Vagina (tissue), 2 donors: ENCODE measurements at regions not wholly inside any gene's neighbourhood (a gene's known extent, or its start where the extent isn't known, plus 50 kb on each side); places are given as distances from the start of the nearest gene placed in this dataset.

Source experiments
- DNase-seq, 2 donors: peaks; one replicate each; pipeline ENCODE4 v3.0.0-alpha.2; 2017; ENCODE audit errors: extremely low spot score in 2 of 2
- H3K27ac ChIP-seq: fragments of 200-600 bp; sonication (generic); one replicate; pipeline ENCODE4 v1.5.1; 2019
- H3K27me3 ChIP-seq: fragments of 200-600 bp; sonication (generic); one replicate; pipeline ENCODE4 v1.5.1; 2019
- H3K36me3 ChIP-seq, 2 donors: fragments of 200-600 bp; sonication (generic); one replicate each; pipeline ENCODE4 v1.5.1; 2017 to 2019
- H3K4me1 ChIP-seq: fragments of 200-600 bp; sonication (generic); one replicate; pipeline ENCODE4 v1.5.1; 2019
- H3K4me3 ChIP-seq, 2 donors: fragments of 200-600 bp; sonication (generic); 1 replicate in 1 of 2; 2 replicates in 1 of 2; pipeline ENCODE4 v1.5.1; 2016 to 2019
- H3K9me3 ChIP-seq: fragments of 200-600 bp; sonication (generic); one replicate; pipeline ENCODE4 v1.5.1; 2019
- POLR2A ChIP-seq, 2 donors: fragments of 450-650 bp; IDR thresholded peaks; one replicate each; pipeline ENCODE4 v1.6.1; 2017; ENCODE audit warnings: antibody characterized with exemption in 2 of 2, mild to moderate bottlenecking in 2 of 2, moderate library complexity in 2 of 2
- POLR2AphosphoS5 ChIP-seq, 2 donors: sonication (generic); formaldehyde crosslinking; IDR thresholded peaks; one replicate each; pipeline ENCODE4 v1.9.0; 2017; ENCODE audit warnings: antibody characterized with exemption in 2 of 2, mild to moderate bottlenecking in 2 of 2, low read depth in 1 of 2; ENCODE audit not compliant: insufficient read depth in 1 of 2
- intact Hi-C: fragments of 100-400 bp; cut with DNase I; formaldehyde crosslinking; loops from one replicate; pipeline ENCODE4 v1.15.1; 2023
- TF ChIP-seq, protein P1 (sequence below), 3 experiments: fragments of 450-650 bp in 2 of 3; fragments of 200-600 bp in 1 of 3; sonication (generic) in 1 of 3; IDR thresholded peaks; one replicate each; pipeline ENCODE4 v1.5.1; 2017 to 2019; ENCODE audit warnings: antibody characterized with exemption in 3 of 3, mild to moderate bottlenecking in 2 of 3, moderate library complexity in 2 of 3

DNA sequence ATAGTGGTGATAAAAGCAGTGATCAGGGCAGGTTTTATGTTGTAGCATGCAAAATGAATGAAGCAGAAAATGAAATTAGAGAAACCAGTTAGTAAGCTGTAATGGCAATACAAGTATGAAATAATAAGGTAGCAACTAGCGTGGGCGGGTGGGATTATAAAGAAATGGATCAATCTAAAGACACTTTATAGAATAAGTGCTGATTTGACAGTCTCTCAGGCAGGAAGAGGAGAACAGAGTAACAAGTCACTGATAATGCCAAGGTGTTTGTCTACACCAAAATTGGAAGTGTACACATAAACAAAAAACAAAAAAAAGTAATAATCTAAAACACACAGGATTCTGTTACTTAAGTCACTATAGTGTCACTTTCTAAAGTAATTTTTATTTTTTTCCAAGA lies 51.0 kb upstream of the PCBP1 start:
- Histone ChIP-seq H3K27ac (no peak overlapping the region), H3K4me3 (no peak overlapping the region), H3K9me3 (no peaks in the 10 kb centered on the region), H3K4me1 (peaks cover 18% of the 10 kb centered on the region), H3K36me3 (no peaks in the 10 kb centered on the region), H3K27me3 (no peaks in the 10 kb centered on the region)
- TF ChIP-seq POLR2A (IDR thresholded peaks at IDR 0.05) = no peak
- no peak for TF ChIP-seq POLR2AphosphoS5 (IDR thresholded peaks at IDR 0.05; ENCODE audit: insufficient read depth in 1 of 2, low read depth in 1 of 2)
- TF ChIP-seq, protein P1, sequence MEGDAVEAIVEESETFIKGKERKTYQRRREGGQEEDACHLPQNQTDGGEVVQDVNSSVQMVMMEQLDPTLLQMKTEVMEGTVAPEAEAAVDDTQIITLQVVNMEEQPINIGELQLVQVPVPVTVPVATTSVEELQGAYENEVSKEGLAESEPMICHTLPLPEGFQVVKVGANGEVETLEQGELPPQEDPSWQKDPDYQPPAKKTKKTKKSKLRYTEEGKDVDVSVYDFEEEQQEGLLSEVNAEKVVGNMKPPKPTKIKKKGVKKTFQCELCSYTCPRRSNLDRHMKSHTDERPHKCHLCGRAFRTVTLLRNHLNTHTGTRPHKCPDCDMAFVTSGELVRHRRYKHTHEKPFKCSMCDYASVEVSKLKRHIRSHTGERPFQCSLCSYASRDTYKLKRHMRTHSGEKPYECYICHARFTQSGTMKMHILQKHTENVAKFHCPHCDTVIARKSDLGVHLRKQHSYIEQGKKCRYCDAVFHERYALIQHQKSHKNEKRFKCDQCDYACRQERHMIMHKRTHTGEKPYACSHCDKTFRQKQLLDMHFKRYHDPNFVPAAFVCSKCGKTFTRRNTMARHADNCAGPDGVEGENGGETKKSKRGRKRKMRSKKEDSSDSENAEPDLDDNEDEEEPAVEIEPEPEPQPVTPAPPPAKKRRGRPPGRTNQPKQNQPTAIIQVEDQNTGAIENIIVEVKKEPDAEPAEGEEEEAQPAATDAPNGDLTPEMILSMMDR (IDR thresholded peaks at IDR 0.05) = no peak
- no peak for DNase-seq
- intact Hi-C loops = no loop called here

DNA sequence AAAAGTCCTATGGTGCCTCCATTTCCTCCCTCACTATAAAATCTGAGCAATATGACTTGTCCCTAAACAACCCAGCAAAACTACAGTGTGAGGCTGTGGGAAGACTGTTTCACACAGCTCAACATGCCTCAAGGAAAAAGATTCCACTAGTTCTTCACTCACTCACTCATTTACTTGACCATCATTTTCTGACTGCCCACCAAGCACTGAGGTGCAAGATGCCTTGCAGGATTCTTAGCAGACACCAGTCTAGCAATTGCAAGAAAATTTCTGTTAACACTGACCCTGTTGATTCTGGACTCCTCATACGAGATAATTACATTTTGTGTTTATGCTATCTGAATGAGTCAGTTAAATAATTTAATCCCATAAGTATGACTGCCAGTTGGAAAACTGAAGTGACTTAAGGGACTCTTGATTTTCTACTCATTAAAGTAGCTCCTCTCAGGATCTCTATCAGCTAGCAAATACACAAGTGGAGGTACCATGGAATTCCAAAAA lies 51.9 kb upstream of the PCBP1 start:
- Histone ChIP-seq H3K9me3 (no peaks in the 10 kb centered on the region), H3K27me3 (no peaks in the 10 kb centered on the region), H3K36me3 (no peaks in the 10 kb centered on the region), H3K4me3 (no peak overlapping the region), H3K27ac (peak overlapping the region; percentile 46), H3K4me1 (peaks cover 27% of the 10 kb centered on the region)
- TF ChIP-seq, protein P1 (IDR thresholded peaks at IDR 0.05) = no peak
- TF ChIP-seq POLR2AphosphoS5 (IDR thresholded peaks at IDR 0.05; ENCODE audit: insufficient read depth in 1 of 2, low read depth in 1 of 2) (no peak), POLR2A (IDR thresholded peaks at IDR 0.05) (no peak)
- DNase-seq = no peak
- intact Hi-C loops = no loop called here

DNA sequence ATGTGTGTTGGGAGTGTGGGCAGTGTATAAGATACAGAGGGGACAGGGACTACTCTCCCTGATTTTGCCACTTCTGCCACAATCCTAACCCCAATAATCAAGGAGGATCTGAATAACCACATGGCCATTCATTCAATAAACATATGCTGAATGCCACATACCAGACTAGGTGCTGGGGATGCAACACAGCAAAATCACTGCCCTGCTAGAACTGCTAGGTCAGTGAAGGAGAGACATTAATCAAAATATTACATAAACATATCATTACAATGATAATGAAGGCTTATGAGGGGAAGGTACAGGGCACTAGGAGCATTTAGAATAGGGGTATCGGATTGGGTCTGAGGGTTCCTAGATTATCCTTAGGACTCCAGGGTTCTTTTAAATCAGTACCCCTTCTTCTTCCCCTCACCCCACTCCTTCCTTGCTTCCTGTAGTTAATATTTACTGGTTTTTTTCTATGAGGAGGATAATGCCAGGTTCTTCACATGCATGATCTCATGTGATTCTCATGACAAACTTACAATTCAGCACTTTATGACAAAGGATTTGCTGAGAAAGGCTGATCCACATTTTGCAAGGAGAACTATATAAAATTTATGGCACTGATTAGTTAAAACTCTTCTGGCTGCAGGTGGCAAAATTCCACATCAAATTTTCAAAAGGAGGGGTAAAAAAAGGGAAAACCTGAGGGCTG lies 56.4 kb upstream of the PCBP1 start:
- Histone ChIP-seq H3K9me3 (no peaks in the 10 kb centered on the region), H3K4me1 (peaks cover 40% of the 10 kb centered on the region), H3K27ac (peak overlapping the region; percentile 89), H3K4me3 (no peak overlapping the region), H3K36me3 (no peaks in the 10 kb centered on the region), H3K27me3 (no peaks in the 10 kb centered on the region)
- intact Hi-C loops = no loop called here
- DNase-seq = no peak
- TF ChIP-seq, protein P1 (IDR thresholded peaks at IDR 0.05) = no peak
- no peak for TF ChIP-seq POLR2A (IDR thresholded peaks at IDR 0.05)
- no peak for TF ChIP-seq POLR2AphosphoS5 (IDR thresholded peaks at IDR 0.05; ENCODE audit: insufficient read depth in 1 of 2, low read depth in 1 of 2)

DNA sequence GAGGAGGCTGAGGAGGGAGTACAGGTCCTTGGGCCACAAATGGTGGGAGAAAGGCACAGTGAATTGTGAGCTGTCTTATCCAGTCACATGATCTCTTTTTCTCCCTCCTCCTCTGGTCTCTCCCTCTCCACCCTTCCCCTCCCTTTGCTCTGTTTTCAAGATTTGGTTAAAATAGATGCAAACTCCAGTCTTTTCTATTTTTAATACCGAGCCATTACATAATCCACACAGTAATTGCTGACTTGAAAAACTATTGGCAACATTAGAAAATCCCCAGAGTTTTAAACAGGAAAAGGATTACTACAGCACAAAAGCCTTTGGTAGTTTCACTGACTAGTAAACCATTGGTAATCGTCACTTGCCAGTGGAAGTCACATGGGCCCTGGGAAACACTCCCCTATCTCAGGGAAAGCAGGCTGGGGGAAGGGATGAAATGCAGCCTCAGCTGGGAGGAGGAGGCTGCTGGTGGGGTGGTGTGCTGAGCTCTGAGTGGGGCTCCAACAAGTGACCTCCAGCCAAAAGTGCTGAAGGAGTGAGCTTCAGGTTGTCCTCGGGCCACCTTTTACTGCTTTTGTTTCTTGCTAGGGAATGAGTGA lies 57.4 kb upstream of the PCBP1 start:
- H3K4me1 ChIP-seq = peaks cover 30% of the 10 kb centered on the region
- peak overlapping the region; percentile 89 for H3K27ac ChIP-seq
- H3K9me3 ChIP-seq = no peaks in the 10 kb centered on the region
- no peaks in the 10 kb centered on the region for H3K27me3 ChIP-seq
- no peak for DNase-seq
- no peak overlapping the region for H3K4me3 ChIP-seq
- H3K36me3 ChIP-seq = no peaks in the 10 kb centered on the region
- intact Hi-C loops = no loop called here
- peak; percentile 59 to 96 for TF ChIP-seq POLR2AphosphoS5 (IDR thresholded peaks at IDR 0.05; ENCODE audit: insufficient read depth in 1 of 2, low read depth in 1 of 2)
- TF ChIP-seq, protein P1 (IDR thresholded peaks at IDR 0.05) = no peak

DNA sequence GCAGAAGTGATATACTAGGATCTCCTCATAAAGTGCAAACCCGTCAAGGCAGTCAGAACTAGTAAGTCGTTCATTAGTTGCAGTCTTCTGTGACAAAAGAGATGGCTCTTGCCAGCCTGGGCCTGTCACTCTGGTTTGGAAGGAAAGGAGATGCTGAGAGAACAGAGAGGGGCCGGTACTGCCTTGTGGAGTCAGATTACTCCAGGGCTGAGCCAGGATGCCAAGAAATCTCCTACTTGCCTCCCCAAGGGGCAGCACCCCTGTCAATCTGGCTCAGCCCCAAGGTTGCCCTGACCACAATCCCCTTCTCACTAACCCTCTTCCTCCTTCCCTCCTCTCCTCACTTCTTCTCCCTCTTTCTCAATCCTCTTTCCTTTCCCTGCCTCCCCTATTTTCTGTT lies 62.9 kb upstream of the ASPRV1 start:
- peaks cover 10% of the 10 kb centered on the region for H3K4me1 ChIP-seq
- H3K27ac ChIP-seq = no peak overlapping the region
- no peaks in the 10 kb centered on the region for H3K9me3 ChIP-seq
- intact Hi-C loops = no loop called here
- H3K36me3 ChIP-seq = no peaks in the 10 kb centered on the region
- TF ChIP-seq POLR2A (IDR thresholded peaks at IDR 0.05) (no peak), POLR2AphosphoS5 (IDR thresholded peaks at IDR 0.05; ENCODE audit: insufficient read depth in 1 of 2, low read depth in 1 of 2) (no peak)
- TF ChIP-seq, protein P1 (IDR thresholded peaks at IDR 0.05) = no peak
- no peaks in the 10 kb centered on the region for H3K27me3 ChIP-seq
- DNase-seq = no peak
- H3K4me3 ChIP-seq = no peak overlapping the region
